Neutrophil (primary cell): ENCODE measurements at regions not wholly inside any gene's neighbourhood (a gene's known extent, or its start where the extent isn't known, plus 50 kb on each side); places are given as distances from the start of the nearest gene placed in this dataset.

Experiments used
- H3K27ac ChIP-seq: fragments of 200-600 bp; sonication (generic); 2 replicates; pipeline ENCODE4 v1.5.1; 2016; ENCODE audit warnings: mild to moderate bottlenecking, moderate library complexity
- H3K27me3 ChIP-seq: fragments of 200-600 bp; sonication (generic); 2 replicates; pipeline ENCODE4 v1.6.0; 2016; ENCODE audit warnings: mild to moderate bottlenecking
- H3K36me3 ChIP-seq: fragments of 200-600 bp; sonication (generic); 2 replicates; pipeline ENCODE4 v1.5.1; 2017
- H3K4me1 ChIP-seq, 2 experiments: fragments of 200-600 bp in 1 of 2; sonication (generic) in 1 of 2; 1 replicate in 1 of 2; 2 replicates in 1 of 2; pipeline versions ENCODE4 v1.5.1 to v1.6.1; 2013 to 2016; ENCODE audit warnings: low read depth in 1 of 2, low read length in 1 of 2, mild to moderate bottlenecking in 1 of 2, moderate library complexity in 1 of 2; ENCODE audit not compliant: control insufficient read depth in 1 of 2, insufficient read depth in 1 of 2
- H3K4me3 ChIP-seq, 2 experiments: fragments of 200-600 bp in 1 of 2; sonication (generic) in 1 of 2; 1 replicate in 1 of 2; 2 replicates in 1 of 2; pipeline ENCODE4 v1.5.1; 2013 to 2016; ENCODE audit warnings: low read depth in 1 of 2, low read length in 1 of 2, mild to moderate bottlenecking in 1 of 2, moderate library complexity in 1 of 2
- H3K9me3 ChIP-seq: fragments of 200-600 bp; sonication (generic); 2 replicates; pipeline ENCODE4 v1.5.1; 2016
- CTCF ChIP-seq: fragments of 200-600 bp; sonication (generic); IDR thresholded peaks from 2 replicates; pipeline ENCODE4 v1.5.1; 2016; ENCODE audit warnings: antibody characterized with exemption

GRCh38 chr6:120873125-120873865 lies 461.0 kb downstream of the TBC1D32 start:
- TF ChIP-seq CTCF: no peak
- H3K27me3 ChIP-seq: no peaks in the 10 kb centered on the region
- no peaks in the 10 kb centered on the region for H3K9me3 ChIP-seq
- H3K36me3 ChIP-seq: no peaks in the 10 kb centered on the region
- no peaks in the 10 kb centered on the region for H3K4me1 ChIP-seq
- no peak overlapping the region for H3K4me3 ChIP-seq
- H3K27ac ChIP-seq: no peak overlapping the region

- H3K9me3 ChIP-seq: no peaks in the 10 kb centered on the region
- no peak overlapping the region for H3K4me3 ChIP-seq
- H3K27me3 ChIP-seq: no peaks in the 10 kb centered on the region
- no peak for TF ChIP-seq CTCF
- no peak overlapping the region for H3K27ac ChIP-seq
- no peaks in the 10 kb centered on the region for H3K36me3 ChIP-seq
- H3K4me1 ChIP-seq: no peaks in the 10 kb centered on the region
Measured at GRCh38 chr6:120872262-120872578, 462.1 kb downstream of the TBC1D32 start.

- Histone ChIP-seq H3K27me3 (no peaks in the 10 kb centered on the region), H3K27ac (no peak overlapping the region), H3K4me3 (no peak overlapping the region), H3K36me3 (no peaks in the 10 kb centered on the region), H3K9me3 (no peaks in the 10 kb centered on the region), H3K4me1 (no peaks in the 10 kb centered on the region)
- no peak for TF ChIP-seq CTCF
Measured at GRCh38 chr6:120871416-120872261, 462.6 kb downstream of the TBC1D32 start.

- Histone ChIP-seq H3K9me3 (no peaks in the 10 kb centered on the region), H3K4me3 (no peak overlapping the region), H3K36me3 (no peaks in the 10 kb centered on the region), H3K27me3 (no peaks in the 10 kb centered on the region), H3K4me1 (no peaks in the 10 kb centered on the region), H3K27ac (no peak overlapping the region)
- no peak for TF ChIP-seq CTCF
Measured at GRCh38 chr6:120869397-120869796, 464.9 kb downstream of the TBC1D32 start.

- Histone ChIP-seq H3K4me1 (no peaks in the 10 kb centered on the region), H3K36me3 (no peaks in the 10 kb centered on the region), H3K4me3 (no peak overlapping the region), H3K27ac (no peak overlapping the region), H3K27me3 (no peaks in the 10 kb centered on the region), H3K9me3 (no peaks in the 10 kb centered on the region)
- TF ChIP-seq CTCF: no peak
Measured at GRCh38 chr6:120857422-120857821, 476.9 kb downstream of the TBC1D32 start.
